ENCODE measurements at regions not wholly inside any gene's neighbourhood (a gene's known extent, or its start where the extent isn't known, plus 50 kb on each side); places are given as distances from the start of the nearest gene placed in this dataset.
"Not testable (repeated sequence)": the region's sequence is repeated elsewhere in the genome, so short reads cannot be mapped to it uniquely, and the experiment has no call there.

- no peak for DNase-seq (ENCODE audit: low read depth)
Measured at GRCh38 chr10:8310930-8311329, 256.4 kb downstream of the GATA3 start.

GRCh38 chr10:8311526-8312070, 257.1 kb downstream of the GATA3 start:
- no peak for DNase-seq (ENCODE audit: low read depth)

- DNase-seq (ENCODE audit: low read depth) = no peak
Measured at GRCh38 chr10:8312079-8312478, 257.6 kb downstream of the GATA3 start.

GRCh38 chr10:8312781-8313180, 258.3 kb downstream of the GATA3 start:
- DNase-seq (ENCODE audit: low read depth) = peak; percentile 22

GRCh38 chr10:8314486-8314885, 260.0 kb downstream of the GATA3 start:
- no peak for DNase-seq (ENCODE audit: low read depth)

- no peak for DNase-seq (ENCODE audit: low read depth)
Measured at GRCh38 chr10:8315619-8316021, 261.1 kb downstream of the GATA3 start.

- no peak for DNase-seq (ENCODE audit: low read depth)
Measured at GRCh38 chr10:8316284-8316683, 261.8 kb downstream of the GATA3 start.

GRCh38 chr10:8318429-8318828, 263.9 kb downstream of the GATA3 start:
- DNase-seq (ENCODE audit: low read depth) = not testable (repeated sequence)

GRCh38 chr10:8318956-8319355, 264.5 kb downstream of the GATA3 start:
- no peak for DNase-seq (ENCODE audit: low read depth)

GRCh38 chr10:8319704-8320103, 265.2 kb downstream of the GATA3 start:
- no peak for DNase-seq (ENCODE audit: low read depth)

- DNase-seq (ENCODE audit: low read depth) = no peak
Measured at GRCh38 chr10:8321990-8322389, 267.5 kb downstream of the GATA3 start.

- no peak for DNase-seq (ENCODE audit: low read depth)
Measured at GRCh38 chr10:8323428-8324054, 269.1 kb downstream of the GATA3 start.

- DNase-seq (ENCODE audit: low read depth) = no peak
Measured at GRCh38 chr10:8325024-8325980, 270.8 kb downstream of the GATA3 start.

GRCh38 chr10:8326396-8327139, 272.1 kb downstream of the GATA3 start:
- DNase-seq (ENCODE audit: low read depth) = no peak

- DNase-seq (ENCODE audit: low read depth) = no peak
Measured at GRCh38 chr10:8327140-8327423, 272.6 kb downstream of the GATA3 start.

- no peak for DNase-seq (ENCODE audit: low read depth)
Measured at GRCh38 chr10:8331387-8331786, 276.9 kb downstream of the GATA3 start.

- DNase-seq (ENCODE audit: low read depth) = peak; percentile 38
Measured at GRCh38 chr10:8331896-8332729, 277.6 kb downstream of the GATA3 start.

GRCh38 chr10:8332730-8333111, 278.2 kb downstream of the GATA3 start:
- no peak for DNase-seq (ENCODE audit: low read depth)

- DNase-seq (ENCODE audit: low read depth) = no peak
Measured at GRCh38 chr10:8334631-8335030, 280.1 kb downstream of the GATA3 start.

GRCh38 chr10:8336629-8337331, 282.3 kb downstream of the GATA3 start:
- DNase-seq (ENCODE audit: low read depth) = no peak

- DNase-seq (ENCODE audit: low read depth) = no peak
Measured at GRCh38 chr10:8337332-8337651, 282.8 kb downstream of the GATA3 start.
